H1 (cell line): ENCODE measurements at regions not wholly inside any gene's neighbourhood (a gene's known extent, or its start where the extent isn't known, plus 50 kb on each side); places are given as distances from the start of the nearest gene placed in this dataset.

Experiments used
- CTCF ChIA-PET: fragments of 300-600 bp; sonication (Branson Sonifier 250); formaldehyde crosslinking; loops from one replicate; lab custom pipeline; 2021; ENCODE audit not compliant: partially characterized antibody; lab: Charles Lee
- POLR2A ChIA-PET: fragments of 300-600 bp; sonication (Branson Sonifier 250); formaldehyde crosslinking; loops from one replicate; lab custom pipeline; 2021; ENCODE audit warnings: inconsistent platforms; ENCODE audit not compliant: partially characterized antibody; lab: Charles Lee
- DNase-seq, 2 experiments: peaks; one replicate each; pipeline versions ENCODE4 v3.0.0 to v3.0.0-alpha.2; 2010 to 2022; ENCODE audit warnings: low spot score in 2 of 2, low read depth in 1 of 2, mixed read lengths in 1 of 2
- FAIRE-seq: peaks from 2 replicates; lab custom pipeline; 2011; peaks lifted over from hg19 to GRCh38; lab: Jason Lieb, UNC
- H2AFZ ChIP-seq: 2 replicates; pipeline ENCODE4 v1.8.1; 2012; ENCODE audit warnings: low read length, inconsistent platforms
- H2AK5ac ChIP-seq: 2 replicates; pipeline ENCODE4 v1.6.1; 2013; ENCODE audit warnings: low read depth, low read length
- H2BK120ac ChIP-seq: replicated peaks from 2 replicates; pipeline ENCODE3; 2013; ENCODE audit warnings: low read depth, low read length, inconsistent platforms
- H2BK12ac ChIP-seq: 2 replicates; pipeline ENCODE4 v1.6.1; 2013; ENCODE audit warnings: low read depth, low read length
- H2BK15ac ChIP-seq: 2 replicates; pipeline ENCODE4 v1.6.1; 2013; ENCODE audit warnings: low read length
- H2BK20ac ChIP-seq: 2 replicates; pipeline ENCODE4 v1.6.1; 2013; ENCODE audit warnings: low read length
- H2BK5ac ChIP-seq: 2 replicates; pipeline ENCODE4 v1.6.1; 2013; ENCODE audit warnings: low read depth, low read length
- H3K14ac ChIP-seq: 2 replicates; pipeline ENCODE4 v1.6.1; 2013; ENCODE audit warnings: inconsistent platforms; ENCODE audit not compliant: insufficient read length
- H3K18ac ChIP-seq: 2 replicates; pipeline ENCODE4 v1.6.1; 2013; ENCODE audit warnings: low read length; ENCODE audit errors: extremely low read depth
- H3K23ac ChIP-seq: 2 replicates; pipeline ENCODE4 v1.6.1; 2013; ENCODE audit warnings: inconsistent platforms; ENCODE audit not compliant: insufficient read length
- H3K23me2 ChIP-seq: 2 replicates; pipeline ENCODE4 v1.6.1; 2013; ENCODE audit warnings: low read depth, low read length
- H3K27ac ChIP-seq: 2 replicates; pipeline ENCODE4 v1.6.1; 2011; ENCODE audit warnings: low read depth, low read length, inconsistent platforms
- H3K27me3 ChIP-seq, 4 experiments: replicated peaks in 1 of 4; 1 replicate in 1 of 4; 2 replicates in 3 of 4; pipeline versions ENCODE4 v1.6.1 to v1.8.1; 2011 to 2013; ENCODE audit warnings: low read length in 3 of 4, mild to moderate bottlenecking in 3 of 4, inconsistent platforms in 2 of 4, mixed read lengths in 2 of 4, moderate library complexity in 1 of 4; ENCODE audit not compliant: control insufficient read depth in 3 of 4, insufficient read depth in 3 of 4; ENCODE audit errors: extremely low read depth in 1 of 4
- H3K36me3 ChIP-seq, 4 experiments: 2 replicates each; pipeline versions ENCODE4 v1.6.1 to v1.8.1; 2011 to 2013; ENCODE audit warnings: mild to moderate bottlenecking in 4 of 4, low read length in 3 of 4, moderate library complexity in 2 of 4, control low read depth in 1 of 4, inconsistent platforms in 1 of 4; ENCODE audit not compliant: insufficient read depth in 4 of 4, control insufficient read depth in 2 of 4
- H3K4ac ChIP-seq: replicated peaks from 2 replicates; pipeline ENCODE3; 2013; ENCODE audit warnings: low read length, low read depth, mixed read lengths, inconsistent platforms; ENCODE audit not compliant: insufficient read length
- H3K4me1 ChIP-seq, 4 experiments: replicated peaks in 1 of 4; 1 replicate in 1 of 4; 2 replicates in 3 of 4; pipeline versions ENCODE4 v1.6.1 to v1.8.1; 2011 to 2013; ENCODE audit warnings: low read length in 3 of 4, inconsistent platforms in 2 of 4, mixed read lengths in 1 of 4; ENCODE audit not compliant: insufficient read depth in 4 of 4, control insufficient read depth in 3 of 4
- H3K4me2 ChIP-seq, 2 experiments: 2 replicates each; pipeline versions ENCODE4 v1.6.1 to v1.8.1; 2011 to 2013; ENCODE audit warnings: low read depth in 2 of 2, low read length in 2 of 2, control low read depth in 1 of 2, inconsistent platforms in 1 of 2, mild to moderate bottlenecking in 1 of 2; ENCODE audit not compliant: insufficient read depth in 1 of 2
- H3K4me3 ChIP-seq, 4 experiments: fragments of 200-600, 300-600 bp in 1 of 4; sonication (generic), shearing (Covaris generic), sonication (Bioruptor Twin) in 1 of 4; 2 replicates each; pipeline versions ENCODE4 v1.5.1 to v1.8.1; 2011 to 2016; ENCODE audit warnings: low read length in 4 of 4, low read depth in 3 of 4, control low read depth in 2 of 4, inconsistent platforms in 2 of 4, mild to moderate bottlenecking in 2 of 4, mixed read lengths in 1 of 4, moderate library complexity in 1 of 4; ENCODE audit not compliant: insufficient read depth in 2 of 4; ENCODE audit errors: extremely low read depth in 1 of 4
- H3K56ac ChIP-seq: replicated peaks from 2 replicates; pipeline ENCODE3; 2013; ENCODE audit warnings: low read depth, mild to moderate bottlenecking, mixed read lengths, low read length, inconsistent platforms; ENCODE audit not compliant: insufficient read length
- H3K79me1 ChIP-seq: 2 replicates; pipeline ENCODE4 v1.6.1; 2013; ENCODE audit warnings: low read depth, low read length, control low read depth
- H3K79me2 ChIP-seq, 2 experiments: 2 replicates each; pipeline versions ENCODE4 v1.6.1 to v1.8.1; 2012 to 2013; ENCODE audit warnings: low read length in 2 of 2, mild to moderate bottlenecking in 2 of 2, inconsistent platforms in 1 of 2; ENCODE audit not compliant: insufficient read depth in 2 of 2, control insufficient read depth in 1 of 2
- H3K9ac ChIP-seq, 4 experiments: replicated peaks in 1 of 4; 1 replicate in 1 of 4; 2 replicates in 3 of 4; pipeline versions ENCODE4 v1.6.1 to v1.8.1; 2011 to 2013; ENCODE audit warnings: low read depth in 3 of 4, low read length in 3 of 4, control low read depth in 2 of 4, mild to moderate bottlenecking in 2 of 4, moderate library complexity in 2 of 4, inconsistent platforms in 1 of 4; ENCODE audit errors: extremely low read depth in 1 of 4
- H3K9me3 ChIP-seq, 2 experiments: 2 replicates each; pipeline versions ENCODE4 v1.6.1 to v1.8.1; 2012 to 2013; ENCODE audit warnings: mild to moderate bottlenecking in 2 of 2, moderate library complexity in 2 of 2, control low read depth in 1 of 2, inconsistent platforms in 1 of 2, low read depth in 1 of 2, low read length in 1 of 2, mixed read lengths in 1 of 2; ENCODE audit not compliant: insufficient read depth in 2 of 2
- H4K20me1 ChIP-seq, 2 experiments: replicated peaks in 1 of 2; 2 replicates each; pipeline versions ENCODE3 to v1.8.1; 2011 to 2013; ENCODE audit warnings: inconsistent platforms in 2 of 2, low read length in 2 of 2, mild to moderate bottlenecking in 1 of 2; ENCODE audit not compliant: insufficient read depth in 2 of 2, control insufficient read depth in 1 of 2
- H4K5ac ChIP-seq: 2 replicates; pipeline ENCODE4 v1.6.1; 2013; ENCODE audit warnings: low read length, low read depth, mixed read lengths, inconsistent platforms; ENCODE audit not compliant: insufficient read length
- H4K8ac ChIP-seq: 2 replicates; pipeline ENCODE4 v1.8.0; 2013; ENCODE audit warnings: mild to moderate bottlenecking, moderate library complexity, low read length, inconsistent platforms; ENCODE audit not compliant: insufficient read depth; ENCODE audit errors: extremely low read depth
- H4K91ac ChIP-seq: replicated peaks from 2 replicates; pipeline ENCODE3; 2013; ENCODE audit warnings: low read length, mixed read lengths, inconsistent platforms; ENCODE audit not compliant: insufficient read length
- CBX5 ChIP-seq: fragments of 300-800, 300-1000 bp; sonication (generic); IDR thresholded peaks from 2 replicates; pipeline ENCODE4 v1.7.1; 2016; ENCODE audit warnings: antibody characterized with exemption, low read length, low read depth
- CHD2 ChIP-seq: IDR thresholded peaks from 2 replicates; pipeline ENCODE4 v1.6.1; 2012; ENCODE audit warnings: low read length, improper control_type of control experiment
- CTCF ChIP-seq, 3 experiments: IDR thresholded peaks; 1 replicate in 2 of 3; 2 replicates in 1 of 3; pipeline versions ENCODE4 v1.5.1 to v1.6.1; 2011; ENCODE audit warnings: low read length in 3 of 3, mild to moderate bottlenecking in 3 of 3, inconsistent platforms in 2 of 3, low read depth in 1 of 3, moderate library complexity in 1 of 3; ENCODE audit not compliant: insufficient read depth in 1 of 3; ENCODE audit errors: control extremely low read depth in 1 of 3
- HDAC2 ChIP-seq, 2 experiments: fragments of 300-600 bp in 1 of 2; sonication (generic) in 1 of 2; IDR thresholded peaks; 2 replicates each; pipeline ENCODE4 v1.6.1; 2011 to 2012; ENCODE audit warnings: low read depth in 2 of 2, low read length in 2 of 2, mild to moderate bottlenecking in 2 of 2, moderate library complexity in 2 of 2, borderline replicate concordance in 1 of 2, inconsistent platforms in 1 of 2
- NANOG ChIP-seq: IDR thresholded peaks from 2 replicates; pipeline ENCODE4 v1.6.1; 2011; ENCODE audit warnings: low read length, low read depth, mild to moderate bottlenecking, inconsistent platforms; ENCODE audit not compliant: insufficient read depth, poor library complexity, severe bottlenecking
- RAD21 ChIP-seq, 2 experiments: IDR thresholded peaks in 1 of 2; conservative IDR thresholded peaks in 1 of 2; 2 replicates each; pipeline ENCODE4 v1.6.1; 2011; ENCODE audit warnings: low read depth in 2 of 2, low read length in 2 of 2, improper control_type of control experiment in 1 of 2, inconsistent platforms in 1 of 2, mild to moderate bottlenecking in 1 of 2, moderate library complexity in 1 of 2
- RXRA ChIP-seq: IDR thresholded peaks from 2 replicates; pipeline ENCODE4 v1.6.1; 2011; ENCODE audit warnings: low read depth, mild to moderate bottlenecking, low read length, moderate library complexity; ENCODE audit not compliant: insufficient read depth
- TBP ChIP-seq: IDR thresholded peaks from 2 replicates; pipeline ENCODE4 v1.6.1; 2011; ENCODE audit warnings: low read depth, low read length, improper control_type of control experiment
- ZNF274 ChIP-seq: IDR thresholded peaks from 2 replicates; pipeline ENCODE4 v1.7.0; 2012; ENCODE audit warnings: low read length, borderline replicate concordance; ENCODE audit errors: extremely low read depth
- WGBS, 2 experiments: shearing (Covaris generic) in 1 of 2; methylation state at CpG; one replicate each; pipeline versions ENCODE4 v1.1.6 to v1.1.7; 2013 to 2015; ENCODE audit warnings: low lambda C conversion rate in 2 of 2, mixed read lengths in 2 of 2, inconsistent platforms in 1 of 2, low coverage in 1 of 2, missing lambda C conversion rate in 1 of 2; ENCODE audit not compliant: insufficient replicate concordance in 2 of 2, insufficient coverage in 1 of 2, insufficient read length in 1 of 2; ENCODE audit errors: extremely low coverage in 1 of 2, missing lambda C conversion rate in 1 of 2; 5-methylcytosine and 5-hydroxymethylcytosine counted together

- Histone ChIP-seq H3K79me1 (no peaks in the 10 kb centered on the region), H3K27ac (no peak overlapping the region), H3K79me2 (no peaks in the 10 kb centered on the region), H4K5ac (no peak overlapping the region), H2BK12ac (no peak overlapping the region), H3K4ac (no peak overlapping the region), H3K27me3 (no peaks in the 10 kb centered on the region), H2BK120ac (no peak overlapping the region), H3K4me1 (no peaks in the 10 kb centered on the region), H2BK5ac (no peak overlapping the region), H4K91ac (no peak overlapping the region), H3K36me3 (no peaks in the 10 kb centered on the region), H2AFZ (no peak overlapping the region), H3K4me2 (no peak overlapping the region), H3K4me3 (no peak overlapping the region), H3K18ac (no peak overlapping the region), H2BK20ac (no peak overlapping the region), H2BK15ac (no peak overlapping the region), H3K14ac (no peak overlapping the region), H4K20me1 (no peaks in the 10 kb centered on the region), H3K23me2 (no peaks in the 10 kb centered on the region), H3K56ac (no peak overlapping the region), H3K9ac (no peak overlapping the region), H2AK5ac (no peak overlapping the region), H3K9me3 (no peaks in the 10 kb centered on the region), H4K8ac (no peak overlapping the region), H3K23ac (no peak overlapping the region)
- ChIA-PET POLR2A (no interaction called here), CTCF (interaction anchor here (0.6 to 2.1 kb wide), 4 partner anchors 10 to 20 kb away, joined by 3 to 7 read pairs (median 4); no protein-coding TSS in a partner anchor)
- FAIRE-seq (no peak), DNase-seq (no peak)
- TF ChIP-seq CHD2 (no peak), TBP (no peak), CBX5 (no peak), RXRA (no peak), ZNF274 (no peak), CTCF (IDR thresholded peaks at IDR 0.05; ENCODE audit: control extremely low read depth in 1 of 3, insufficient read depth in 1 of 3, low read depth in 1 of 3, low read length in 3 of 3) (no peak), RAD21 (IDR thresholded peaks at IDR 0.05 in 1 of 2, conservative IDR thresholded peaks at IDR 0.05 in 1 of 2; ENCODE audit: low read depth in 2 of 2, low read length in 2 of 2) (no peak), HDAC2 (IDR thresholded peaks at IDR 0.05; ENCODE audit: borderline replicate concordance in 1 of 2, low read depth in 2 of 2, low read length in 2 of 2) (no peak), NANOG (no peak)
- 86% methylated on average over 6 of the region's 6 CpGs; no CpG with 5 or more reads in 1 of the 2 experiments for WGBS, 2 experiments
Measured at GRCh38 chr12:95601091-95601961, 50.0 kb upstream of the USP44 start.
